Spinal cord (tissue), 9 donors: ENCODE measurements at regions not wholly inside any gene's neighbourhood (a gene's known extent, or its start where the extent isn't known, plus 50 kb on each side); places are given as distances from the start of the nearest gene placed in this dataset.

ENCODE experiments used
- DNase-seq, 6 donors: peaks; one replicate each; pipeline versions ENCODE4 v3.0.0 to v3.0.0-alpha.2; 2013 to 2015; ENCODE audit warnings: low spot score in 6 of 6, low read depth in 4 of 6
- H3K27ac ChIP-seq: one replicate; pipeline ENCODE4 v1.5.1; 2013; ENCODE audit warnings: low read depth, low read length, control low read depth
- H3K27me3 ChIP-seq: one replicate; pipeline ENCODE4 v1.6.1; 2013; ENCODE audit warnings: low read length; ENCODE audit not compliant: control insufficient read depth, insufficient read depth
- H3K36me3 ChIP-seq: one replicate; pipeline ENCODE4 v1.6.1; 2013; ENCODE audit warnings: low read length; ENCODE audit not compliant: control insufficient read depth, insufficient read depth
- H3K4me1 ChIP-seq: one replicate; pipeline ENCODE4 v1.6.1; 2013; ENCODE audit warnings: low read length; ENCODE audit not compliant: control insufficient read depth, insufficient read depth
- H3K4me3 ChIP-seq: one replicate; pipeline ENCODE4 v1.5.1; 2013; ENCODE audit warnings: low read depth, low read length, control low read depth
- H3K9me3 ChIP-seq: one replicate; pipeline ENCODE4 v1.6.1; 2013; ENCODE audit warnings: low read length; ENCODE audit not compliant: control insufficient read depth, insufficient read depth
- WGBS: methylation state at CpG from one replicate; pipeline ENCODE4 v1.1.5; 2013; ENCODE audit warnings: missing lambda C conversion rate; ENCODE audit not compliant: insufficient coverage; 5-methylcytosine and 5-hydroxymethylcytosine counted together
- donor health status: healthy.

DNA sequence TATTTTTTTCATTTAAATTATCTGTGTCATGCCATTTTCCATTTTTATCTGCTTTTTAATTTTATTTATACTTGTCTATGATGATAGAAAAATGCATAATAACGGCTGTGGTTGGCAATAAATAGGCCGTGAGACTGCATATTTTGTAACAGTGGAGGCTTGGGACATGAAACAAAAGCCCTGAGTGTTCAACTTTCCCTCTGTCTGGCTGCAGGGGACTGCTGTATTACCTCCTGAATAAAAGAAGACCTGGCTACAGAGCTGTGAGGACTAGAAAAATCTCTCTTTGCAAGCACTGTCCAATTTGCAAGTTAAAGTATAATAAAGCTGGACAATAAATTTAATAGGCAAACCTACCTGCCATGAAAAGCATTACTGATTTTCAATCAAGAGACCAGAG lies 82.1 kb downstream of the MAGEB10 start:
- WGBS = 24% methylated on average over 2 of the region's 2 CpGs
- no peak overlapping the region for H3K27ac ChIP-seq
- no peak overlapping the region for H3K4me3 ChIP-seq
- DNase-seq = no peak
- H3K9me3 ChIP-seq = no peaks in the 10 kb centered on the region
- no peaks in the 10 kb centered on the region for H3K4me1 ChIP-seq
- no peaks in the 10 kb centered on the region for H3K36me3 ChIP-seq
- H3K27me3 ChIP-seq = peaks cover 4% of the 10 kb centered on the region

GRCh38 chrX:27884654-27885053 lies 76.9 kb downstream of the MAGEB10 start:
- 33% methylated on average over 3 of the region's 5 CpGs for WGBS
- H3K4me3 ChIP-seq = no peak overlapping the region
- no peaks in the 10 kb centered on the region for H3K27me3 ChIP-seq
- H3K36me3 ChIP-seq = no peaks in the 10 kb centered on the region
- H3K4me1 ChIP-seq = no peaks in the 10 kb centered on the region
- no peak for DNase-seq
- no peak overlapping the region for H3K27ac ChIP-seq
- H3K9me3 ChIP-seq = no peaks in the 10 kb centered on the region

DNA sequence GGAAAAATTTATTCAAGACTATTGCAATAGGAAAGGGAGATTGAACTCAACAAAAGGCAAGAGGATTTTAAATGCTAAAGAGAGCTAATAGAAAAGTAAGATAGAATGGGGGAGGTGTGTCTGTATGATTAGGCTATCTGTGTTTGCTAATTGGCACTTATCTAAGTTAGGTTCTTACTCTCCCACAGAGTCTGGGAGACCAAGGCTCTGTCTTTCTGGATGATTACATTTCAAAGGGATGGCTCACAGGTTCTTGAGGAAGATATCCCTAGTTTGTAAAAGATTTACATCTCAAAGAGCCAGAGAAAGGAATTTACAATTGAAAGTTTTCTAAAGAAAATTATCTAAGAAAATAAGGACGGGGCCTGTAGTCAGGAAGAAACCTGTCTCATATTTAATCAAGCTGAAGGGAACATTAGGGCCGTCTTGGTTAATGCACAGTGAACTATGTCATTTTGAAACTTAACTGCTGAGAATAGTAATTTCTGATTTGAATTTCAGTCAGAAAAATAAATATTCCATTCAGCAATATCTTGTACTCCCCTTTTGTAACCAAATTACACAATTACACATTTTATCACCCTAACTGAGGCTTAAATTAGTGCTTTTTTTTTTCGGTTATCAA lies 75.8 kb downstream of the MAGEB10 start:
- no peaks in the 10 kb centered on the region for H3K9me3 ChIP-seq
- no peaks in the 10 kb centered on the region for H3K27me3 ChIP-seq
- H3K27ac ChIP-seq = no peak overlapping the region
- no peak overlapping the region for H3K4me3 ChIP-seq
- no CpG with 5 or more reads among the region's 3 CpGs for WGBS
- H3K4me1 ChIP-seq = no peaks in the 10 kb centered on the region
- no peak for DNase-seq
- no peaks in the 10 kb centered on the region for H3K36me3 ChIP-seq

- H3K9me3 ChIP-seq = no peaks in the 10 kb centered on the region
- no peaks in the 10 kb centered on the region for H3K4me1 ChIP-seq
- no peaks in the 10 kb centered on the region for H3K36me3 ChIP-seq
- no peak overlapping the region for H3K4me3 ChIP-seq
- WGBS = no CpG with 5 or more reads among the region's 1 CpG
- no peak for DNase-seq
- no peak overlapping the region for H3K27ac ChIP-seq
- no peaks in the 10 kb centered on the region for H3K27me3 ChIP-seq
Observed at GRCh38 chrX:27882695-27883094, 74.9 kb downstream of the MAGEB10 start.

GRCh38 chrX:27878862-27879261 lies 71.1 kb downstream of the MAGEB10 start:
- Histone ChIP-seq H3K4me3 (no peak overlapping the region), H3K27ac (no peak overlapping the region), H3K4me1 (no peaks in the 10 kb centered on the region), H3K9me3 (no peaks in the 10 kb centered on the region), H3K36me3 (no peaks in the 10 kb centered on the region), H3K27me3 (no peaks in the 10 kb centered on the region)
- no CpG with 5 or more reads among the region's 1 CpG for WGBS
- DNase-seq = no peak
